ENCODE measurements at regions not wholly inside any gene's neighbourhood (a gene's known extent, or its start where the extent isn't known, plus 50 kb on each side); places are given as distances from the start of the nearest gene placed in this dataset.

DNA sequence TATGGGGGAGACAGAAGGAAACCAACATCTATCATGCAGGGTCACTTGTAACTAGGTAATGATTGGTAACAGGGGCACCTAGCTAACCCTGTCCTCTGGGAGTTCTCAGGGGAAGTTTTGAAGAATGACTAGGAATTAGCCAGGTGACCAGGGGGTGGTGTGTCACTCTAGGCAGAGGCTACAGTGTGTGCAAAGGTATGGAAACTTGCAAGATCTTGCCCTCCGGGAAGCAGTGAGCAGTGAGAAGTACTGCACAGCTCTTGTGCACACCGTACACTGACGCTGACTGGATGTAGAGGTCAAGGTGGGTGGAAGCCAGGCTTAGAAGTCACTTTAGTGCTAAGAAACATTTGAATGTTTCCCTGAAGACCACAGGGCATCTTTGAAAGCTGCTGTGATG lies 62.9 kb upstream of the LMO4 start:
- DNase-seq (ENCODE audit: extremely low read depth in 1 of 2, low read depth in 1 of 2), result no peak

DNA sequence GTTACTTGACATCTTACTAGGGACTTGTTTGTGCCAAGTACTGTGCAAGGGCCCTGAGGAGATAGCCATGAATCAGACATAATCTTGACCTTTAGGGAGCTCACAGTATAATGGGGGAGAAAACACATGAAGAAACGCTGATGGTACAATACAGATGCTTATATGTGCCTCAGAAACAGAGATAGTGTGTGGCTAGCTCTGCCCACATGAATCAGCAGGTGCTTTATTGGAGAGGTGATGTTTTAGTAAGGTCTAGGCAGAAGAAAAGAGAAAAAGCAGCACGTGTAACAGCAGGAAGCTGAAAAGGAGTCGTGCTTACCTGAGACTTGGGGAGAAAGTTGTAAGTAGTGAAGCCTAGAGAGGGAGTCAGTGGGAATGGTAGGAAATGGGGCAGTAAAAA lies 60.6 kb upstream of the LMO4 start:
- DNase-seq (ENCODE audit: extremely low read depth in 1 of 2, low read depth in 1 of 2), result no peak

DNA sequence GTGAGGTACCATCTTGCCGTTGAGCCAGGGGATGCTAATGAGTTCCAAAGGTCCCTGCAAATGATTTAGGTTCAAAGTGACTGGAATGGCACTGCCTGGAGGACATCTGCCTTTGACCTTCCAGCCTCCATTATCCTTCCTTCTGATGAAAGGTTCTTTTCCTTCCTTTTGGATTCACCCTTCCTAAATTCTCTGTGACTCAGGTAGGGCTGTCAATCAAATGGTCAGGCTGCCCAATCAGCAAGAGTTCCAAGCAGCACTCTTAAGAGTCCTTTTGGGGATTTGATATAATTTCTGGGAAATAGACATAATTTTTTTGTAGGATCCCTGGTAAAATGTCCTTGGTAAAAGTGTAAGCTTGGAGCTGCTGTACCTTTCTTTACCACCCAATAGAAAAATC lies 58.8 kb upstream of the LMO4 start:
- no peak for DNase-seq (ENCODE audit: extremely low read depth in 1 of 2, low read depth in 1 of 2)

DNA sequence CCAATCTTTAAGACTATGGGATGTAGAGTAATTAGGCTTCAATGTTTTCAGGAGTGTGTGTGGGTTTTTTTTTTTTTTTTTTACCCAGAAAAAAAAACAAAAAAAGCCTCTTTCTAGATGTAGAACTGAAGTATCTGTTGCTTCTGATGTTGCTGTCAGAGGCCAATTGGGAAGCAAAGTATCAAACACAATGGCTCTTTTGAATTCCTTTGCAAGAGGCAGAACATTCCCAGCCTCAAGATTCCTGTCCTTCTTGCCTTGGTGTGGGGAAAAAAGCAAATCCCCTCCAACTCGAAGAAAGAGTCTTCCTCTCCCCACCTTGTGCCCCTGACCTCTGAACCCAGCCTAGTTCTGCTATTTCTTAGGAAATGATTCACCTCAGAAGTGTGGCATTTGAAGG lies 55.4 kb upstream of the LMO4 start:
- no peak for DNase-seq (ENCODE audit: extremely low read depth in 1 of 2, low read depth in 1 of 2)

DNA sequence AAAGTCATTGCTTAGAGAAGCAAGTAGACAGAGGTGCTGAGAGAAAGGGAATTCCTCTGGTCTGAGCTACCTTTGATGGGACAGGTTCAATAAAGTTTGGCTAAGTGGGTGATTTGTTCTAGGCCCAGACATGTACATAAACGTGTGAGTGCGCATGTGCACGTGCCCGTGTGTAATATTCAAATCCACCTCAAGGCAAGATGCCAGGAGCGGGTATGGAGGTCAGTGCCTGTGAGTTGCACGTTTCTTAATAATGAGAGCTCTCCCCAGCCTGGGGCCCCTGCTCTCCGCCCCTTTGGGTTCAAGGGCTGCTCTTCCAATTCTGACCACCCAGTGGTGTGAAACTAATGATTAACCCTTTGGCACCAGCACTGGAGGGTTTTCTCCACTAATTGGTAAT lies 53.8 kb upstream of the LMO4 start:
- no peak for DNase-seq (ENCODE audit: extremely low read depth in 1 of 2, low read depth in 1 of 2)

DNA sequence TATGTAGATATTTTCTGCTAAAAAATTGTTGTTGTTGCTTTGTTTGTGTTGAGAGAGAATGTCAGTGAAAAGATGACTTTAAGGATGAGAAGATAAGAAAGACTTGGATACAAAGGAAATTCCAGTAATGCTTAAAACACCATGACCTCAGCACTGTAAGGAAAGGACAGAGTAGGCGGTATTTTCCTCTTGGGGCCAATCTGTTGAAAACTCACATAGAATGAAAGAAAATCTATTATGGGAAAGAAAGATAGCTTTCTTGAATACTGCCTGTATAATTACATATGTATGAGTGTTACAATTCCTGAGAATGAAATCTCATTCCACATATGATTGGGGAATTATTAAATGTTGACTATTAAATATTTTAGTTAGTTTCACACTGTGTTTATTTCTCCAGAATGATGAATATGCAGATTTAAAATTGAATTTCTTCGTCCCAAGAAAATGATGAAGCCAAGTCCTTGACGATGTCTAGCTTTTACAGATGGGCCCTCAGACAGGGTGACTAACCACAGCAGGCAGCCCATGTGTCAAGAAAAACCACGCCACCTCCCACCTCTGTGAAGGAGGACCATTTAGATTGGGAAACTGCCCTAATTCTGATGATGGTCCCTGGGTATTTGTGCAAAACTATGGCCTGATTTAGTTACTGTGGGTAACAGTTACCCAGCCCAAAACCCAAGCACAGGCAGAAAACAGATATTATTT lies 49.7 kb upstream of the LMO4 start:
- no peak for DNase-seq (ENCODE audit: extremely low read depth in 1 of 2, low read depth in 1 of 2)

All from stimulated activated CD8-positive, alpha-beta memory T cell treated with anti-CD3 and anti-CD28 coated beads, Interleukin-7, amount 100 ng/mL, for 48 hours (primary cell).